ENCODE measurements at regions not wholly inside any gene's neighbourhood (a gene's known extent, or its start where the extent isn't known, plus 50 kb on each side); places are given as distances from the start of the nearest gene placed in this dataset.
"Not testable (repeated sequence)": the region's sequence is repeated elsewhere in the genome, so short reads cannot be mapped to it uniquely, and the experiment has no call there.

- Mint-ChIP-seq H3K27me3 (ENCODE audit: low read depth) (peaks cover 12% of the 10 kb centered on the region), H3K4me3 (peak overlapping the region; percentile 80)
- peak; percentile 26 to 49 for ATAC-seq
- not testable (repeated sequence) for H3K9me3 Mint-ChIP-seq; H3K4me1 Mint-ChIP-seq (ENCODE audit: low read depth); H3K36me3 Mint-ChIP-seq (ENCODE audit: insufficient read depth)
- peak; percentile 26 for DNase-seq
These were observed 103.0 kb downstream of the NBPF11 start for GRCh38 chr1:148049115-148049496.

GRCh38 chr1:148048423-148049114, 103.5 kb downstream of the NBPF11 start:
- peak overlapping the region; percentile 80 for H3K4me3 Mint-ChIP-seq
- H3K4me1 Mint-ChIP-seq (ENCODE audit: low read depth); DNase-seq; H3K9me3 Mint-ChIP-seq; H3K36me3 Mint-ChIP-seq (ENCODE audit: insufficient read depth): not testable (repeated sequence)
- H3K27me3 Mint-ChIP-seq (ENCODE audit: low read depth) = peaks cover 12% of the 10 kb centered on the region
- peak; percentile 76 to 80 for ATAC-seq

GRCh38 chr1:148045872-148046271, 106.2 kb downstream of the NBPF11 start:
- not testable (repeated sequence) for H3K9me3 Mint-ChIP-seq; ATAC-seq; H3K4me1 Mint-ChIP-seq (ENCODE audit: low read depth); H3K36me3 Mint-ChIP-seq (ENCODE audit: insufficient read depth); DNase-seq; H3K4me3 Mint-ChIP-seq
- peaks cover 11% of the 10 kb centered on the region for H3K27me3 Mint-ChIP-seq (ENCODE audit: low read depth)

- not testable (repeated sequence) for H3K9me3 Mint-ChIP-seq; DNase-seq; H3K4me1 Mint-ChIP-seq (ENCODE audit: low read depth); ATAC-seq; H3K4me3 Mint-ChIP-seq; H3K36me3 Mint-ChIP-seq (ENCODE audit: insufficient read depth)
- peaks cover 11% of the 10 kb centered on the region for H3K27me3 Mint-ChIP-seq (ENCODE audit: low read depth)
These were observed 107.6 kb downstream of the NBPF11 start for GRCh38 chr1:148044495-148044894.

Measured in activated T-cell treated with anti-CD3 and anti-CD28 coated beads, Interleukin-2, amount 50 U/mL, for 4 hours (primary cell).